GM23338 (cell line): ENCODE measurements at regions not wholly inside any gene's neighbourhood (a gene's known extent, or its start where the extent isn't known, plus 50 kb on each side); places are given as distances from the start of the nearest gene placed in this dataset.

Experiments used
- ATAC-seq: fragments of 200-7000 bp; cut with Tn5 transposase; 3 replicates; pipeline ENCODE4 v1.9.1; 2020
- DNase-seq: peaks from one replicate; pipeline ENCODE4 v3.0.0-alpha.2; 2015; ENCODE audit warnings: low spot score
- H2AFZ ChIP-seq: fragments of 200-600 bp; sonication (generic); 2 replicates; pipeline ENCODE4 v1.8.0; 2016; ENCODE audit warnings: antibody characterized with exemption, mild to moderate bottlenecking, moderate library complexity
- H3F3A ChIP-seq: fragments of 200-600 bp; sonication (generic); replicated peaks from 2 replicates; pipeline ENCODE4 v1.8.0; 2017; ENCODE audit warnings: antibody characterized with exemption, mixed run types, low read depth
- H3K27ac ChIP-seq: fragments of 200-600 bp; sonication (generic); 2 replicates; pipeline ENCODE4 v1.6.1; 2016; ENCODE audit warnings: low read depth
- H3K27me3 ChIP-seq: fragments of 200-600 bp; sonication (generic); 2 replicates; pipeline ENCODE4 v1.8.0; 2016; ENCODE audit warnings: mild to moderate bottlenecking, mixed run types, moderate library complexity; ENCODE audit not compliant: insufficient read depth
- H3K36me3 ChIP-seq: fragments of 200-600 bp; sonication (generic); 2 replicates; pipeline ENCODE4 v1.8.0; 2016; ENCODE audit warnings: mild to moderate bottlenecking; ENCODE audit not compliant: insufficient read depth
- H3K4me1 ChIP-seq: fragments of 200-600 bp; sonication (generic); 2 replicates; pipeline ENCODE4 v1.8.0; 2016; ENCODE audit warnings: mild to moderate bottlenecking, moderate library complexity; ENCODE audit not compliant: insufficient read depth
- H3K4me2 ChIP-seq: fragments of 200-600 bp; sonication (generic); 2 replicates; pipeline ENCODE4 v1.7.1; 2017; ENCODE audit warnings: mixed run types
- H3K4me3 ChIP-seq: fragments of 200-600 bp; sonication (generic); 2 replicates; pipeline ENCODE4 v1.6.1; 2016; ENCODE audit warnings: mixed run types
- H3K79me2 ChIP-seq: fragments of 200-600 bp; sonication (generic); replicated peaks from 2 replicates; pipeline ENCODE4 v1.8.0; 2017; ENCODE audit warnings: mild to moderate bottlenecking; ENCODE audit not compliant: insufficient read depth
- H3K9me2 ChIP-seq: fragments of 200-600 bp; sonication (generic); 2 replicates; pipeline ENCODE4 v1.8.0; 2017; ENCODE audit not compliant: insufficient read depth
- H4K20me1 ChIP-seq: fragments of 200-600 bp; sonication (generic); replicated peaks from 2 replicates; pipeline ENCODE4 v1.8.0; 2017; ENCODE audit warnings: mild to moderate bottlenecking; ENCODE audit not compliant: insufficient read depth
- H3K27ac Mint-ChIP-seq: 2 replicates; pipeline ENCODE4 v1.8.0; 2020; ENCODE audit warnings: inconsistent platforms, mild to moderate bottlenecking, moderate library complexity, mixed read lengths
- H3K27me3 Mint-ChIP-seq: 3 replicates; pipeline ENCODE4 v1.8.0; 2022; ENCODE audit warnings: low read depth, mild to moderate bottlenecking, moderate library complexity, mixed read lengths, inconsistent platforms; ENCODE audit not compliant: insufficient read depth, poor library complexity
- H3K36me3 Mint-ChIP-seq: 3 replicates; pipeline ENCODE4 v1.8.0; 2021; ENCODE audit warnings: low read depth, mild to moderate bottlenecking, inconsistent platforms, moderate library complexity, mixed read lengths
- H3K4me1 Mint-ChIP-seq: 3 replicates; pipeline ENCODE4 v1.8.0; 2020; ENCODE audit warnings: mild to moderate bottlenecking, inconsistent platforms, mixed read lengths
- H3K4me3 Mint-ChIP-seq: 3 replicates; pipeline ENCODE4 v1.8.0; 2021; ENCODE audit warnings: moderate library complexity, mild to moderate bottlenecking, inconsistent platforms, mixed read lengths
- H3K9me3 Mint-ChIP-seq: 3 replicates; pipeline ENCODE4 v1.8.0; 2020; ENCODE audit warnings: moderate library complexity, mild to moderate bottlenecking, inconsistent platforms, mixed read lengths
- EZH2 ChIP-seq: fragments of 200-600 bp; sonication (generic); IDR thresholded peaks from one replicate; pipeline ENCODE4 v1.8.0; 2017; ENCODE audit warnings: antibody characterized with exemption, mild to moderate bottlenecking, low read depth; ENCODE audit not compliant: unreplicated experiment
- EZH2phosphoT487 ChIP-seq: fragments of 200-600 bp; sonication (generic); IDR thresholded peaks from one replicate; pipeline ENCODE4 v1.8.1; 2018; ENCODE audit warnings: antibody characterized with exemption; ENCODE audit not compliant: unreplicated experiment
- JUNB ChIP-seq: IDR thresholded peaks from one replicate; pipeline ENCODE4 v1.6.1; 2016; ENCODE audit warnings: antibody characterized with exemption; ENCODE audit not compliant: unreplicated experiment
- STAT1 ChIP-seq: IDR thresholded peaks from one replicate; pipeline ENCODE4 v1.6.1; 2016; ENCODE audit warnings: antibody characterized with exemption; ENCODE audit not compliant: unreplicated experiment
- TF ChIP-seq, protein P1 (sequence below), 2 experiments: fragments of 200-600 bp in 1 of 2; sonication (generic) in 1 of 2; conservative IDR thresholded peaks; 2 replicates each; pipeline versions ENCODE4 v1.5.1 to v1.6.1; 2016 to 2017; ENCODE audit warnings: antibody characterized with exemption in 2 of 2, low read depth in 2 of 2, mild to moderate bottlenecking in 2 of 2, moderate library complexity in 1 of 2
- TF ChIP-seq, protein P2 (sequence below): fragments of 250-450 bp; sonication (Bioruptor Pico); IDR thresholded peaks from 2 replicates; pipeline ENCODE4 v1.5.0; 2020; ENCODE audit warnings: mild to moderate bottlenecking, moderate library complexity
- TF ChIP-seq, protein P3 (sequence below): IDR thresholded peaks from one replicate; pipeline ENCODE4 v1.6.1; 2018; ENCODE audit warnings: antibody characterized with exemption; ENCODE audit not compliant: unreplicated experiment

DNA sequence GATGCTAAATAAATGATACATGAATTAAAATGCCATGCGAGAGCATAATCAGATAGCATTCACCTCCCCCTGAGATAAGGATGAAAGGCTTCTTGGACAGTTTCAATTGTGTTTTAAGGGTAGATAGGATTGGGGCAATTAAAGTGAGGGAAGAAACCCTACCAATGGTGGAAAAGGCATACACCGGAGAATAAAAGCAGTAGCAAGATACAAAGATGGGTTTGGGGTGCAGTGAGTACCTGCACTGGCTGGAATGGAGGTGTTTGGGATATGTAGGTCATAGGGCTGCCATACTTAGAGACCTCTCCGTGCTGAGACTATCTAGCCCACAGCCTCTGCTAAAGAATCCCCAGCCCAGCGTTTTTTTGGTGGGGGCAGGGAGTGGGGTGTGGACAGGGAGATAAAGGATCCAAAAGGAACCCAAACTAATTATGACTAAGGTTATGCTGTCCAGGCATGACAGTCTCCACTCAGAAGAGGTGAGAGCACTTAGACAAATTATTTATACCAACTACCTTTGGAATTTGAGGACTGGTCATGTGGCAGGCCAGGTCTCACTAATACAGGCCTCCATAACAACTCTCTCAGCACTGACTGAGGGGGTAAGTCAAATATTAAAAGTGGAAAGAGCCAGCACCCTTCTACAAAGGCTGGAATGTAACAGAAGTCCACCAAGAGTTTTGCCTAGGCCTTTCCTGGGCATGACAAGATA lies 280.8 kb downstream of the ADGB start:
- peaks cover 13% of the 10 kb centered on the region for H3K4me1 Mint-ChIP-seq
- no peaks in the 10 kb centered on the region for H3K27me3 ChIP-seq
- no peak overlapping the region for H3K27ac Mint-ChIP-seq
- no peaks in the 10 kb centered on the region for H4K20me1 ChIP-seq
- no peak overlapping the region for H3K4me2 ChIP-seq
- H3K4me3 ChIP-seq, result no peak overlapping the region
- no peaks in the 10 kb centered on the region for H3K9me2 ChIP-seq
- no peaks in the 10 kb centered on the region for H3K36me3 Mint-ChIP-seq
- DNase-seq (no peak), ATAC-seq (no peak)
- H3K4me1 ChIP-seq, result 0 out of 2 replicates have a peak, but pooled peaks cover 5% of the 10 kb centered on the region
- H3K79me2 ChIP-seq, result no peaks in the 10 kb centered on the region
- H3K9me3 Mint-ChIP-seq, result no peaks in the 10 kb centered on the region
- H3K36me3 ChIP-seq, result no peaks in the 10 kb centered on the region
- no peaks in the 10 kb centered on the region for H3F3A ChIP-seq
- TF ChIP-seq EZH2 (no peak), JUNB (no peak), EZH2phosphoT487 (no peak), STAT1 (no peak)
- TF ChIP-seq, protein P1, sequence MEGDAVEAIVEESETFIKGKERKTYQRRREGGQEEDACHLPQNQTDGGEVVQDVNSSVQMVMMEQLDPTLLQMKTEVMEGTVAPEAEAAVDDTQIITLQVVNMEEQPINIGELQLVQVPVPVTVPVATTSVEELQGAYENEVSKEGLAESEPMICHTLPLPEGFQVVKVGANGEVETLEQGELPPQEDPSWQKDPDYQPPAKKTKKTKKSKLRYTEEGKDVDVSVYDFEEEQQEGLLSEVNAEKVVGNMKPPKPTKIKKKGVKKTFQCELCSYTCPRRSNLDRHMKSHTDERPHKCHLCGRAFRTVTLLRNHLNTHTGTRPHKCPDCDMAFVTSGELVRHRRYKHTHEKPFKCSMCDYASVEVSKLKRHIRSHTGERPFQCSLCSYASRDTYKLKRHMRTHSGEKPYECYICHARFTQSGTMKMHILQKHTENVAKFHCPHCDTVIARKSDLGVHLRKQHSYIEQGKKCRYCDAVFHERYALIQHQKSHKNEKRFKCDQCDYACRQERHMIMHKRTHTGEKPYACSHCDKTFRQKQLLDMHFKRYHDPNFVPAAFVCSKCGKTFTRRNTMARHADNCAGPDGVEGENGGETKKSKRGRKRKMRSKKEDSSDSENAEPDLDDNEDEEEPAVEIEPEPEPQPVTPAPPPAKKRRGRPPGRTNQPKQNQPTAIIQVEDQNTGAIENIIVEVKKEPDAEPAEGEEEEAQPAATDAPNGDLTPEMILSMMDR (conservative IDR thresholded peaks at IDR 0.05; ENCODE audit: low read depth in 2 of 2), result no peak
- TF ChIP-seq, protein P2, sequence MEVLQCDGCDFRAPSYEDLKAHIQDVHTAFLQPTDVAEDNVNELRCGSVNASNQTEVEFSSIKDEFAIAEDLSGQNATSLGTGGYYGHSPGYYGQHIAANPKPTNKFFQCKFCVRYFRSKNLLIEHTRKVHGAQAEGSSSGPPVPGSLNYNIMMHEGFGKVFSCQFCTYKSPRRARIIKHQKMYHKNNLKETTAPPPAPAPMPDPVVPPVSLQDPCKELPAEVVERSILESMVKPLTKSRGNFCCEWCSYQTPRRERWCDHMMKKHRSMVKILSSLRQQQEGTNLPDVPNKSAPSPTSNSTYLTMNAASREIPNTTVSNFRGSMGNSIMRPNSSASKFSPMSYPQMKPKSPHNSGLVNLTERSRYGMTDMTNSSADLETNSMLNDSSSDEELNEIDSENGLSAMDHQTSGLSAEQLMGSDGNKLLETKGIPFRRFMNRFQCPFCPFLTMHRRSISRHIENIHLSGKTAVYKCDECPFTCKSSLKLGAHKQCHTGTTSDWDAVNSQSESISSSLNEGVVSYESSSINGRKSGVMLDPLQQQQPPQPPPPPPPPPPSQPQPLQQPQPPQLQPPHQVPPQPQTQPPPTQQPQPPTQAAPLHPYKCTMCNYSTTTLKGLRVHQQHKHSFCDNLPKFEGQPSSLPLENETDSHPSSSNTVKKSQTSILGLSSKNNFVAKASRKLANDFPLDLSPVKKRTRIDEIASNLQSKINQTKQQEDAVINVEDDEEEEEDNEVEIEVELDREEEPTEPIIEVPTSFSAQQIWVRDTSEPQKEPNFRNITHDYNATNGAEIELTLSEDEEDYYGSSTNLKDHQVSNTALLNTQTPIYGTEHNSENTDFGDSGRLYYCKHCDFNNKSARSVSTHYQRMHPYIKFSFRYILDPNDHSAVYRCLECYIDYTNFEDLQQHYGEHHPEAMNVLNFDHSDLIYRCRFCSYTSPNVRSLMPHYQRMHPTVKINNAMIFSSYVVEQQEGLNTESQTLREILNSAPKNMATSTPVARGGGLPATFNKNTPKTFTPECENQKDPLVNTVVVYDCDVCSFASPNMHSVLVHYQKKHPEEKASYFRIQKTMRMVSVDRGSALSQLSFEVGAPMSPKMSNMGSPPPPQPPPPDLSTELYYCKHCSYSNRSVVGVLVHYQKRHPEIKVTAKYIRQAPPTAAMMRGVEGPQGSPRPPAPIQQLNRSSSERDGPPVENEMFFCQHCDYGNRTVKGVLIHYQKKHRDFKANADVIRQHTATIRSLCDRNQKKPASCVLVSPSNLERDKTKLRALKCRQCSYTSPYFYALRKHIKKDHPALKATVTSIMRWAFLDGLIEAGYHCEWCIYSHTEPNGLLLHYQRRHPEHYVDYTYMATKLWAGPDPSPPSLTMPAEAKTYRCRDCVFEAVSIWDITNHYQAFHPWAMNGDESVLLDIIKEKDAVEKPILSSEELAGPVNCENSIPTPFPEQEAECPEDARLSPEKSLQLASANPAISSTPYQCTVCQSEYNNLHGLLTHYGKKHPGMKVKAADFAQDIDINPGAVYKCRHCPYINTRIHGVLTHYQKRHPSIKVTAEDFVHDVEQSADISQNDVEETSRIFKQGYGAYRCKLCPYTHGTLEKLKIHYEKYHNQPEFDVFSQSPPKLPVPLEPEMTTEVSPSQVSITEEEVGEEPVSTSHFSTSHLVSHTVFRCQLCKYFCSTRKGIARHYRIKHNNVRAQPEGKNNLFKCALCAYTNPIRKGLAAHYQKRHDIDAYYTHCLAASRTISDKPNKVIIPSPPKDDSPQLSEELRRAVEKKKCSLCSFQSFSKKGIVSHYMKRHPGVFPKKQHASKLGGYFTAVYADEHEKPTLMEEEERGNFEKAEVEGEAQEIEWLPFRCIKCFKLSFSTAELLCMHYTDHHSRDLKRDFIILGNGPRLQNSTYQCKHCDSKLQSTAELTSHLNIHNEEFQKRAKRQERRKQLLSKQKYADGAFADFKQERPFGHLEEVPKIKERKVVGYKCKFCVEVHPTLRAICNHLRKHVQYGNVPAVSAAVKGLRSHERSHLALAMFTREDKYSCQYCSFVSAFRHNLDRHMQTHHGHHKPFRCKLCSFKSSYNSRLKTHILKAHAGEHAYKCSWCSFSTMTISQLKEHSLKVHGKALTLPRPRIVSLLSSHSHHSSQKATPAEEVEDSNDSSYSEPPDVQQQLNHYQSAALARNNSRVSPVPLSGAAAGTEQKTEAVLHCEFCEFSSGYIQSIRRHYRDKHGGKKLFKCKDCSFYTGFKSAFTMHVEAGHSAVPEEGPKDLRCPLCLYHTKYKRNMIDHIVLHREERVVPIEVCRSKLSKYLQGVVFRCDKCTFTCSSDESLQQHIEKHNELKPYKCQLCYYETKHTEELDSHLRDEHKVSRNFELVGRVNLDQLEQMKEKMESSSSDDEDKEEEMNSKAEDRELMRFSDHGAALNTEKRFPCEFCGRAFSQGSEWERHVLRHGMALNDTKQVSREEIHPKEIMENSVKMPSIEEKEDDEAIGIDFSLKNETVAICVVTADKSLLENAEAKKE, result no peak
- TF ChIP-seq, protein P3, sequence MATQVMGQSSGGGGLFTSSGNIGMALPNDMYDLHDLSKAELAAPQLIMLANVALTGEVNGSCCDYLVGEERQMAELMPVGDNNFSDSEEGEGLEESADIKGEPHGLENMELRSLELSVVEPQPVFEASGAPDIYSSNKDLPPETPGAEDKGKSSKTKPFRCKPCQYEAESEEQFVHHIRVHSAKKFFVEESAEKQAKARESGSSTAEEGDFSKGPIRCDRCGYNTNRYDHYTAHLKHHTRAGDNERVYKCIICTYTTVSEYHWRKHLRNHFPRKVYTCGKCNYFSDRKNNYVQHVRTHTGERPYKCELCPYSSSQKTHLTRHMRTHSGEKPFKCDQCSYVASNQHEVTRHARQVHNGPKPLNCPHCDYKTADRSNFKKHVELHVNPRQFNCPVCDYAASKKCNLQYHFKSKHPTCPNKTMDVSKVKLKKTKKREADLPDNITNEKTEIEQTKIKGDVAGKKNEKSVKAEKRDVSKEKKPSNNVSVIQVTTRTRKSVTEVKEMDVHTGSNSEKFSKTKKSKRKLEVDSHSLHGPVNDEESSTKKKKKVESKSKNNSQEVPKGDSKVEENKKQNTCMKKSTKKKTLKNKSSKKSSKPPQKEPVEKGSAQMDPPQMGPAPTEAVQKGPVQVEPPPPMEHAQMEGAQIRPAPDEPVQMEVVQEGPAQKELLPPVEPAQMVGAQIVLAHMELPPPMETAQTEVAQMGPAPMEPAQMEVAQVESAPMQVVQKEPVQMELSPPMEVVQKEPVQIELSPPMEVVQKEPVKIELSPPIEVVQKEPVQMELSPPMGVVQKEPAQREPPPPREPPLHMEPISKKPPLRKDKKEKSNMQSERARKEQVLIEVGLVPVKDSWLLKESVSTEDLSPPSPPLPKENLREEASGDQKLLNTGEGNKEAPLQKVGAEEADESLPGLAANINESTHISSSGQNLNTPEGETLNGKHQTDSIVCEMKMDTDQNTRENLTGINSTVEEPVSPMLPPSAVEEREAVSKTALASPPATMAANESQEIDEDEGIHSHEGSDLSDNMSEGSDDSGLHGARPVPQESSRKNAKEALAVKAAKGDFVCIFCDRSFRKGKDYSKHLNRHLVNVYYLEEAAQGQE, result no peak
- H3K4me3 Mint-ChIP-seq, result no peak overlapping the region
- no peak overlapping the region for H3K27ac ChIP-seq
- no peaks in the 10 kb centered on the region for H3K27me3 Mint-ChIP-seq
- no peak overlapping the region for H2AFZ ChIP-seq
